Smooth muscle cell (in vitro differentiated cells): ENCODE measurements at regions not wholly inside any gene's neighbourhood (a gene's known extent, or its start where the extent isn't known, plus 50 kb on each side); places are given as distances from the start of the nearest gene placed in this dataset.

ENCODE experiments used
- DNase-seq: peaks from one replicate; lab custom pipeline; 2025; ENCODE audit not compliant: unreplicated experiment; lab: John Stamatoyannopoulos, UW
- H2AFZ ChIP-seq: fragments of 200-600 bp; sonication (generic); 2 replicates; pipeline ENCODE4 v1.6.0; 2016; ENCODE audit warnings: antibody characterized with exemption, low read depth, mild to moderate bottlenecking
- H3F3A ChIP-seq: fragments of 200-600 bp; sonication (generic); 2 replicates; pipeline ENCODE4 v1.6.0; 2017; ENCODE audit warnings: antibody characterized with exemption, low read depth
- H3K27ac ChIP-seq: fragments of 200-600 bp; sonication (generic); 2 replicates; pipeline ENCODE4 v1.5.1; 2016; ENCODE audit warnings: low read depth, mild to moderate bottlenecking
- H3K27me3 ChIP-seq: fragments of 200-600 bp; sonication (generic); 2 replicates; pipeline ENCODE4 v1.6.1; 2016; ENCODE audit warnings: low read depth, mild to moderate bottlenecking
- H3K36me3 ChIP-seq: fragments of 200-600 bp; sonication (generic); 2 replicates; pipeline ENCODE4 v1.5.1; 2016; ENCODE audit warnings: low read depth
- H3K4me1 ChIP-seq: fragments of 200-600 bp; sonication (generic); 2 replicates; pipeline ENCODE4 v1.5.1; 2016; ENCODE audit warnings: low read depth
- H3K4me2 ChIP-seq: fragments of 200-600 bp; sonication (generic); 2 replicates; pipeline ENCODE4 v1.6.0; 2016; ENCODE audit warnings: mild to moderate bottlenecking
- H3K4me3 ChIP-seq: fragments of 200-600 bp; sonication (generic); 2 replicates; pipeline ENCODE4 v1.5.1; 2016; ENCODE audit warnings: mild to moderate bottlenecking
- H3K79me2 ChIP-seq: fragments of 200-600 bp; sonication (generic); 2 replicates; pipeline ENCODE4 v1.6.0; 2016; ENCODE audit warnings: low read depth, mild to moderate bottlenecking
- H3K9ac ChIP-seq: fragments of 200-600 bp; sonication (generic); 2 replicates; pipeline ENCODE4 v1.6.0; 2016; ENCODE audit warnings: low read depth
- H3K9me3 ChIP-seq: fragments of 200-600 bp; sonication (generic); replicated peaks from 2 replicates; pipeline ENCODE4 v1.5.1; 2016; ENCODE audit warnings: low read depth
- H4K20me1 ChIP-seq: fragments of 200-600 bp; sonication (generic); 2 replicates; pipeline ENCODE4 v1.6.0; 2016; ENCODE audit warnings: low read depth
- WGBS: methylation state at CpG from one replicate; pipeline ENCODE4 v1.1.7; 2016; ENCODE audit warnings: low lambda C conversion rate; 5-methylcytosine and 5-hydroxymethylcytosine counted together
- TF ChIP-seq, protein P1 (sequence below): fragments of 200-600 bp; sonication (generic); IDR thresholded peaks from 2 replicates; pipeline ENCODE4 v1.5.1; 2017; ENCODE audit warnings: borderline replicate concordance, mild to moderate bottlenecking, antibody characterized with exemption; ENCODE audit not compliant: insufficient read depth, poor library complexity, severe bottlenecking

DNA sequence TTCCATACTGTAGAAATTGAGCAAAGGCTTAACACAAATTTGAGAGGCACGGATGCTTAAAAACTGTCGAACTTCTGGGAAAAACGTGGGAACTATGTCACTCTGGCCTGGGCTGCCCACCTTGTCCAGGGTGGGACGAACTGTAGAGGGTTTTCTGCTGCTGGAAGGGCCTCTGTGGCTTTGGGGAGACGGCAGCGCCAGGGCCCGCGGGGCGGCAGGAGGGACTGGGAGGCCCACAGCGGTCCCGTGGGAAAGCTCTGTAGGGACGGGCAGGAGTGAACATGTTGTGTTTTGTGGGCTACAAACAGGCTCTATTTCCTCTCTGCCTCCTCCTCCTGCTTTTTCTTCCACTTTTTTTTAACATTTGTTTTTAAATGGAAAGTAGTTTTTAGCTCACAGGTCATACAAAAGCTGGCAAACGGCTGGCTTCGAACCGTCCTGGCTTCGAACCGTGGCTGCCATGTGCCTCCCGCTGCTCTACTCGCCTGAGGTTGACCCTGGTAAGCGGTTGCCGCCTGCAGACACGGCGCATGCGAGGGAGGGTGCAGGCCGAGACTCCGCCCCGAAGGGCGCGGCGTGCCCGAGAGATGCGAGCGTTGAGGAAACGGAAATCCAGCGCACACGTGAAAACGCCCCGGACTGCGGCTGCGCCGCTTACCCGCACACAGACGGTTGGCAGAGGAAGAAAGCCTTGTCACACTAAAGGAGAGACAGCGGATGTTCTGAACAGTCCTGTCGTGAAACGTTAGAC is 382.3 kb upstream of the ZFP42 start:
- Histone ChIP-seq H3K4me3 (no peak overlapping the region), H3K9me3 (no peaks in the 10 kb centered on the region), H3K4me2 (no peak overlapping the region), H3K36me3 (no peaks in the 10 kb centered on the region), H3K27ac (no peak overlapping the region), H3K4me1 (no peaks in the 10 kb centered on the region), H3K27me3 (no peaks in the 10 kb centered on the region), H3F3A (no peaks in the 10 kb centered on the region), H4K20me1 (no peaks in the 10 kb centered on the region), H3K9ac (no peak overlapping the region), H3K79me2 (no peaks in the 10 kb centered on the region), H2AFZ (no peak overlapping the region)
- TF ChIP-seq, protein P1, sequence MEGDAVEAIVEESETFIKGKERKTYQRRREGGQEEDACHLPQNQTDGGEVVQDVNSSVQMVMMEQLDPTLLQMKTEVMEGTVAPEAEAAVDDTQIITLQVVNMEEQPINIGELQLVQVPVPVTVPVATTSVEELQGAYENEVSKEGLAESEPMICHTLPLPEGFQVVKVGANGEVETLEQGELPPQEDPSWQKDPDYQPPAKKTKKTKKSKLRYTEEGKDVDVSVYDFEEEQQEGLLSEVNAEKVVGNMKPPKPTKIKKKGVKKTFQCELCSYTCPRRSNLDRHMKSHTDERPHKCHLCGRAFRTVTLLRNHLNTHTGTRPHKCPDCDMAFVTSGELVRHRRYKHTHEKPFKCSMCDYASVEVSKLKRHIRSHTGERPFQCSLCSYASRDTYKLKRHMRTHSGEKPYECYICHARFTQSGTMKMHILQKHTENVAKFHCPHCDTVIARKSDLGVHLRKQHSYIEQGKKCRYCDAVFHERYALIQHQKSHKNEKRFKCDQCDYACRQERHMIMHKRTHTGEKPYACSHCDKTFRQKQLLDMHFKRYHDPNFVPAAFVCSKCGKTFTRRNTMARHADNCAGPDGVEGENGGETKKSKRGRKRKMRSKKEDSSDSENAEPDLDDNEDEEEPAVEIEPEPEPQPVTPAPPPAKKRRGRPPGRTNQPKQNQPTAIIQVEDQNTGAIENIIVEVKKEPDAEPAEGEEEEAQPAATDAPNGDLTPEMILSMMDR = no peak
- 96% methylated on average over 46 of the region's 46 CpGs for WGBS
- DNase-seq = no peak

DNA sequence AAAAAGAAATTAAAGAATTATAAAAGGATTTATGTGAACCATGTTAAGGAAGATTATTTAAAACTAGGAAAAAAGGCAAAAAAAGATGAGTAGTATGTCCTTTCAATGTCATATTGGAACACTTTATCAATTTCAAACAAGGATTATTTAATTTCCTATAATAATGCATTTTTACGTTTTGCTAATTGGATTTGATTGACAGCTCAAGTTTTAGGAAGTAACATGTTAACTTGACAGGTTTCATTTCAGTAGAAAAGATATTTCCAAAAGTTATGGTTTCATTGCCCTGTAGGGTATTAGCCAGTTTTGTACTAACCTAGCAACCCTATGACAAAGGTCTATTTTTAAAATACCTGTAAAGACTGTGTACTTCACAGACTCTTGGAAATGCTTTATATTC is 379.6 kb upstream of the ZFP42 start:
- Histone ChIP-seq H3K36me3 (no peaks in the 10 kb centered on the region), H3K27me3 (no peaks in the 10 kb centered on the region), H3K4me1 (no peaks in the 10 kb centered on the region), H3K9ac (no peak overlapping the region), H2AFZ (no peak overlapping the region), H3K27ac (no peak overlapping the region), H3K9me3 (no peaks in the 10 kb centered on the region), H3K4me2 (no peak overlapping the region), H3K4me3 (no peak overlapping the region), H3K79me2 (no peaks in the 10 kb centered on the region), H3F3A (no peaks in the 10 kb centered on the region), H4K20me1 (no peaks in the 10 kb centered on the region)
- WGBS = 100% methylated on average over 1 of the region's 1 CpG
- DNase-seq = no peak
- TF ChIP-seq, protein P1 = no peak

DNA sequence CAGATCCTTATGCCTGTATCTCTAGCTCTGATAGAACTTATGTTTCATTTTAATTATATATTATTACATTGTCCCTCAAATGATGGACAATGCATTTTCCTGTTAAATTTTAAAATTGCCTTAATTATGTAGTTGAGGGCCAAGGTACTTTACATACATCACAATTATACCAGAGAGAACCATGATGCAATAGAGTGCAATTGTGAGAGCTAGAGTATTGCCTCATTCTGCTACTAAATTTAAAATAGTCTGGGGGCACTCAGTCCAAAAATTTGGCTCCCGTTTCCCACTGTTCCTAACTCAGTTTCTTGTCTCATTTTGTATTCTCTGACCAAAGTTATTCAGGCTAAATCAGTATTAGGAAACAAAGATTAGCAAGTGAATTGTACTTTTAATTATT is 378.5 kb upstream of the ZFP42 start:
- H2AFZ ChIP-seq = no peak overlapping the region
- no peak for DNase-seq
- WGBS = 72% methylated on average over 1 of the region's 1 CpG

More for the DNA sequence above, 378.5 kb upstream of the ZFP42 start:
- Histone ChIP-seq H3K9ac (no peak overlapping the region), H3K4me2 (no peak overlapping the region), H3K9me3 (no peaks in the 10 kb centered on the region), H4K20me1 (no peaks in the 10 kb centered on the region), H3K4me3 (no peak overlapping the region), H3K36me3 (no peaks in the 10 kb centered on the region), H3F3A (no peaks in the 10 kb centered on the region), H3K4me1 (no peaks in the 10 kb centered on the region), H3K27ac (no peak overlapping the region), H3K27me3 (no peaks in the 10 kb centered on the region), H3K79me2 (no peaks in the 10 kb centered on the region)
- TF ChIP-seq, protein P1 = no peak
